GM21423 (cell line): ENCODE measurements at regions not wholly inside any gene's neighbourhood (a gene's known extent, or its start where the extent isn't known, plus 50 kb on each side); places are given as distances from the start of the nearest gene placed in this dataset.

Experiments used
- ATAC-seq: cut with Tn5 transposase; IDR thresholded peaks from one replicate; pipeline ENCODE4 v1.9.1; 2021; ENCODE audit warnings: mild to moderate bottlenecking, moderate library complexity; ENCODE audit not compliant: unreplicated experiment

- no peak for ATAC-seq
These were observed 77.5 kb upstream of the CAST start for GRCh38 chr5:96584712-96585111.

- ATAC-seq, result no peak
These were observed 73.6 kb upstream of the CAST start for GRCh38 chr5:96588539-96588938.

GRCh38 chr5:96590796-96591195 is 71.4 kb upstream of the CAST start:
- no peak for ATAC-seq

- ATAC-seq, result no peak
These were observed 66.7 kb upstream of the CAST start for GRCh38 chr5:96595300-96596090.

- ATAC-seq, result no peak
These were observed 64.6 kb upstream of the CAST start for GRCh38 chr5:96597438-96598020.

- ATAC-seq, result no peak
These were observed 61.0 kb upstream of the CAST start for GRCh38 chr5:96601200-96601599.

- ATAC-seq, result peak; percentile 81
These were observed 60.4 kb upstream of the CAST start for GRCh38 chr5:96601715-96602244.

- ATAC-seq, result no peak
These were observed 59.4 kb upstream of the CAST start for GRCh38 chr5:96602776-96603175.

GRCh38 chr5:96605144-96605837 is 56.9 kb upstream of the CAST start:
- ATAC-seq, result no peak

- ATAC-seq, result no peak
These were observed 52.8 kb upstream of the CAST start for GRCh38 chr5:96609369-96609768.

- ATAC-seq, result no peak
These were observed 51.4 kb upstream of the CAST start for GRCh38 chr5:96610747-96611146.

- no peak for ATAC-seq
These were observed 50.2 kb upstream of the CAST start for GRCh38 chr5:96611946-96612345.
